Stimulated activated CD8-positive, alpha-beta memory T cell treated with anti-CD3 and anti-CD28 coated beads, Interleukin-15, amount 100 ng/mL, for 1 hour (primary cell): ENCODE measurements at regions not wholly inside any gene's neighbourhood (a gene's known extent, or its start where the extent isn't known, plus 50 kb on each side); places are given as distances from the start of the nearest gene placed in this dataset.

Experiments used
- DNase-seq: peaks from one replicate; pipeline ENCODE4 v3.0.0-alpha.2; 2020; ENCODE audit warnings: low read depth

GRCh38 chr1:87684194-87684593 lies 355.5 kb downstream of the LMO4 start:
- no peak for DNase-seq

GRCh38 chr1:87684713-87685205 lies 356.1 kb downstream of the LMO4 start:
- no peak for DNase-seq

- no peak for DNase-seq
Measured at GRCh38 chr1:87685311-87686135, 356.8 kb downstream of the LMO4 start.

- no peak for DNase-seq
Measured at GRCh38 chr1:87686136-87686495, 357.4 kb downstream of the LMO4 start.

GRCh38 chr1:87686671-87687070 lies 358.0 kb downstream of the LMO4 start:
- no peak for DNase-seq

- no peak for DNase-seq
Measured at GRCh38 chr1:87688136-87688535, 359.5 kb downstream of the LMO4 start.

GRCh38 chr1:87689487-87689886 lies 360.8 kb downstream of the LMO4 start:
- no peak for DNase-seq

- DNase-seq = no peak
Measured at GRCh38 chr1:87696483-87696882, 367.8 kb downstream of the LMO4 start.

- no peak for DNase-seq
Measured at GRCh38 chr1:87702455-87702854, 373.8 kb downstream of the LMO4 start.

GRCh38 chr1:87705233-87705632 lies 376.6 kb downstream of the LMO4 start:
- no peak for DNase-seq

GRCh38 chr1:87706203-87706602 lies 377.5 kb downstream of the LMO4 start:
- no peak for DNase-seq

GRCh38 chr1:87706779-87707228 lies 378.1 kb downstream of the LMO4 start:
- no peak for DNase-seq

- DNase-seq = no peak
Measured at GRCh38 chr1:87707411-87707810, 378.7 kb downstream of the LMO4 start.

GRCh38 chr1:87712261-87713010 lies 383.8 kb downstream of the LMO4 start:
- DNase-seq = no peak

- DNase-seq = no peak
Measured at GRCh38 chr1:87714278-87714677, 385.6 kb downstream of the LMO4 start.

GRCh38 chr1:87715052-87715451 lies 386.4 kb downstream of the LMO4 start:
- DNase-seq = no peak

GRCh38 chr1:87715471-87715870 lies 386.8 kb downstream of the LMO4 start:
- no peak for DNase-seq

- no peak for DNase-seq
Measured at GRCh38 chr1:87717157-87717670, 388.5 kb downstream of the LMO4 start.

- no peak for DNase-seq
Measured at GRCh38 chr1:87718241-87718950, 389.7 kb downstream of the LMO4 start.

GRCh38 chr1:87719658-87720057 lies 391.0 kb downstream of the LMO4 start:
- no peak for DNase-seq

- DNase-seq = no peak
Measured at GRCh38 chr1:87720561-87720960, 391.9 kb downstream of the LMO4 start.

GRCh38 chr1:87723193-87723592 lies 394.5 kb downstream of the LMO4 start:
- DNase-seq = no peak
